ENCODE measurements at regions not wholly inside any gene's neighbourhood (a gene's known extent, or its start where the extent isn't known, plus 50 kb on each side); places are given as distances from the start of the nearest gene placed in this dataset.

DNA sequence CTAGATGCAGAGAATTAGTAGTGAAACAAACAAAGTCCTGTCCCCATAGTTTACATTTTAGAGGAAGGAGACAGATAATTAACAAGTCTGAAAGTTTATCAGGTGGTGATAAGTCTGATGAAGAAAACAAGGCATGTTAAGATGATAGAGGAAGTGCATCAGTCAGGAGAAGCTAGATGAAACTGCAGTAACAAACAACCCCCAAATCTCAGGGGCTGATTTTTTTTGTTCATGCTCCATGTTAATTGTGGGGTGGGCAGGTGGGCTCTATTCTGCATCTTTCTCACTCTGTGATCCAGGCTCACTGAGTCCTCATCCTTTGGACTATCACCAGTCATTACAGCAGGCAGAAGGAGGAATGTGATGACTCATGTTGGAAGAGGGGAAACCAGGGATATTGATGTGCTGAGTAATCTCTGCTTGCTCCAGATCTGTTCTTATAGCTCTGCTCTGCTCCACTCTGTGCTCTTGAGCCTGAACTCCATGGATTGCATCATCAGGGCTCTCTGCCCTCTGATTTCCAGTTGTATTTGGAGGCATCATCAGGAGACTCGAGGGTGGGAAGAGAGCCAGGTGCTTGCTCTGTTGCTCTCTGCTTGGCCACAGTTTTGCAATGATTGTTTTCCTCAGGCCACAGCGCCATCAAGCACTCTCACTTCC lies 166.9 kb downstream of the IER5 start:
- Histone ChIP-seq H4K20me1 (ENCODE audit: insufficient read depth, low read length) (no peaks in the 10 kb centered on the region), H3K4me1 (ENCODE audit: control insufficient read depth in 1 of 2, insufficient read depth in 2 of 2, low read length in 2 of 2) (no peaks in the 10 kb centered on the region), H3K9ac (ENCODE audit: insufficient read depth, low read length, poor library complexity, severe bottlenecking) (no peak overlapping the region), H3K4me2 (replicated peaks; ENCODE audit: extremely low read depth, low read length, poor library complexity, severe bottlenecking) (no peak overlapping the region), H2AFZ (ENCODE audit: insufficient read depth, low read depth, low read length, poor library complexity, severe bottlenecking) (no peak overlapping the region), H3K27me3 (ENCODE audit: control insufficient read depth in 2 of 2, insufficient read depth in 2 of 2, low read length in 2 of 2) (no peaks in the 10 kb centered on the region), H3K36me3 (replicated peaks in 1 of 2; ENCODE audit: control insufficient read depth in 1 of 2, insufficient read depth in 2 of 2, low read length in 2 of 2) (no peaks in the 10 kb centered on the region), H3K9me3 (replicated peaks in 1 of 2; ENCODE audit: control insufficient read depth in 1 of 2, insufficient read depth in 1 of 2, low read length in 2 of 2) (peaks cover 9 to 10% of the 10 kb centered on the region in 2 donors), H3K4me3 (replicated peaks in 1 of 3; ENCODE audit: low read depth in 2 of 3, low read length in 3 of 3) (no peak overlapping the region), H3K79me2 (ENCODE audit: insufficient read depth, low read length) (no peaks in the 10 kb centered on the region), H3K27ac (ENCODE audit: low read depth in 1 of 2, low read length in 2 of 2) (no peak overlapping the region)
- WGBS (ENCODE audit: insufficient coverage): 100% methylated on average over 1 of the region's 2 CpGs
- TF ChIP-seq, protein P1, sequence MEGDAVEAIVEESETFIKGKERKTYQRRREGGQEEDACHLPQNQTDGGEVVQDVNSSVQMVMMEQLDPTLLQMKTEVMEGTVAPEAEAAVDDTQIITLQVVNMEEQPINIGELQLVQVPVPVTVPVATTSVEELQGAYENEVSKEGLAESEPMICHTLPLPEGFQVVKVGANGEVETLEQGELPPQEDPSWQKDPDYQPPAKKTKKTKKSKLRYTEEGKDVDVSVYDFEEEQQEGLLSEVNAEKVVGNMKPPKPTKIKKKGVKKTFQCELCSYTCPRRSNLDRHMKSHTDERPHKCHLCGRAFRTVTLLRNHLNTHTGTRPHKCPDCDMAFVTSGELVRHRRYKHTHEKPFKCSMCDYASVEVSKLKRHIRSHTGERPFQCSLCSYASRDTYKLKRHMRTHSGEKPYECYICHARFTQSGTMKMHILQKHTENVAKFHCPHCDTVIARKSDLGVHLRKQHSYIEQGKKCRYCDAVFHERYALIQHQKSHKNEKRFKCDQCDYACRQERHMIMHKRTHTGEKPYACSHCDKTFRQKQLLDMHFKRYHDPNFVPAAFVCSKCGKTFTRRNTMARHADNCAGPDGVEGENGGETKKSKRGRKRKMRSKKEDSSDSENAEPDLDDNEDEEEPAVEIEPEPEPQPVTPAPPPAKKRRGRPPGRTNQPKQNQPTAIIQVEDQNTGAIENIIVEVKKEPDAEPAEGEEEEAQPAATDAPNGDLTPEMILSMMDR (IDR thresholded peaks at IDR 0.05): no peak
- H3K4me3 Mint-ChIP-seq: no peak overlapping the region
- no peak for DNase-seq
- intact Hi-C loops (cut with micrococcal nuclease): no loop called here
- peaks cover 1 to 6% (median 5%) of the 10 kb centered on the region in 3 donors for H3K27me3 Mint-ChIP-seq (ENCODE audit: low read depth in 3 of 3)
- H3K36me3 Mint-ChIP-seq: no peaks in the 10 kb centered on the region
- peaks cover 4 to 19% (median 14%) of the 10 kb centered on the region in 7 donors for H3K9me3 Mint-ChIP-seq
- no peaks in the 10 kb centered on the region for H3K4me1 Mint-ChIP-seq
- no peak overlapping the region for H3K27ac Mint-ChIP-seq

DNA sequence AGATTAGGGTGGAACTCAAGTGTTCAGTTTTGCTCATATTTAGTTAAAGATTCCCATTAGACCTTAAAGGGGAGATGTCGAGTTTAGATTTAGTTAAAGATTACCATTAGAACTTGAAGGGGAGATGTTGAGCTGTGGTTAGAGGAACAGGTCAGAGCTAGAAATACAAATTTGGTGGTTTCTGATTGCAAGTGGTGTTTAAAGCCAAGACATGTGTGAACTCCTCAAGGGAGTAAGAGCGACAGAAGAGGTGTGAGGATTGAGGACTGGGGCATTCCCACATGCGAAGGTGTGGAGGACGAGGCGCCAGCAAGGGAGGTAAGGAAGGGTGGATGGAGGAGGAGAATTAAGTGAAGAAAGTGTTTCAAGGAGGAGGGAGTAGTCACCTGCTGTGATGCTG lies 168.6 kb downstream of the IER5 start:
- Histone ChIP-seq H3K27ac (ENCODE audit: low read depth in 1 of 2, low read length in 2 of 2) (no peak overlapping the region), H3K79me2 (ENCODE audit: insufficient read depth, low read length) (no peaks in the 10 kb centered on the region), H3K9ac (ENCODE audit: insufficient read depth, low read length, poor library complexity, severe bottlenecking) (no peak overlapping the region), H3K9me3 (replicated peaks in 1 of 2; ENCODE audit: control insufficient read depth in 1 of 2, insufficient read depth in 1 of 2, low read length in 2 of 2) (peaks cover 9 to 10% of the 10 kb centered on the region in 2 donors), H3K27me3 (ENCODE audit: control insufficient read depth in 2 of 2, insufficient read depth in 2 of 2, low read length in 2 of 2) (no peaks in the 10 kb centered on the region), H3K4me1 (ENCODE audit: control insufficient read depth in 1 of 2, insufficient read depth in 2 of 2, low read length in 2 of 2) (no peaks in the 10 kb centered on the region), H3K4me2 (replicated peaks; ENCODE audit: extremely low read depth, low read length, poor library complexity, severe bottlenecking) (no peak overlapping the region), H4K20me1 (ENCODE audit: insufficient read depth, low read length) (no peaks in the 10 kb centered on the region), H3K4me3 (replicated peaks in 1 of 3; ENCODE audit: low read depth in 2 of 3, low read length in 3 of 3) (no peak overlapping the region), H2AFZ (ENCODE audit: insufficient read depth, low read depth, low read length, poor library complexity, severe bottlenecking) (no peak overlapping the region), H3K36me3 (replicated peaks in 1 of 2; ENCODE audit: control insufficient read depth in 1 of 2, insufficient read depth in 2 of 2, low read length in 2 of 2) (no peaks in the 10 kb centered on the region)
- no peak for DNase-seq
- H3K9me3 Mint-ChIP-seq: peaks cover 4 to 19% (median 14%) of the 10 kb centered on the region in 7 donors
- 77% methylated on average over 4 of the region's 5 CpGs for WGBS (ENCODE audit: insufficient coverage)
- H3K36me3 Mint-ChIP-seq: no peaks in the 10 kb centered on the region
- no peaks in the 10 kb centered on the region for H3K4me1 Mint-ChIP-seq
- peaks cover 1 to 10% (median 2%) of the 10 kb centered on the region in 3 donors for H3K27me3 Mint-ChIP-seq (ENCODE audit: low read depth in 3 of 3)
- TF ChIP-seq, protein P1 (IDR thresholded peaks at IDR 0.05): no peak
- intact Hi-C loops (cut with micrococcal nuclease): no loop called here
- H3K27ac Mint-ChIP-seq: no peak overlapping the region
- no peak overlapping the region for H3K4me3 Mint-ChIP-seq

All from CD14-positive monocyte (primary cell).